ENCODE measurements at regions not wholly inside any gene's neighbourhood (a gene's known extent, or its start where the extent isn't known, plus 50 kb on each side); places are given as distances from the start of the nearest gene placed in this dataset.
"Not testable (repeated sequence)": the region's sequence is repeated elsewhere in the genome, so short reads cannot be mapped to it uniquely, and the experiment has no call there.

GRCh38 chr7:109386959-109387358 lies 817.3 kb downstream of the DNAJB9 start:
- Mint-ChIP-seq H3K4me3 (no peak overlapping the region), H3K36me3 (no peaks in the 10 kb centered on the region), H3K27ac (no peak overlapping the region), H3K9me3 (peaks cover 10% of the 10 kb centered on the region), H3K4me1 (no peaks in the 10 kb centered on the region)
- DNase-seq (ENCODE audit: low spot score in 2 of 2) (no peak), ATAC-seq (peak; percentile 44)

- Mint-ChIP-seq H3K9me3 (peaks cover 10% of the 10 kb centered on the region), H3K36me3 (no peaks in the 10 kb centered on the region), H3K4me3 (no peak overlapping the region), H3K27ac (no peak overlapping the region), H3K4me1 (no peaks in the 10 kb centered on the region)
- peak; percentile 55 for ATAC-seq
- DNase-seq (ENCODE audit: low spot score in 2 of 2): no peak
Measured at GRCh38 chr7:109387530-109387929, 817.9 kb downstream of the DNAJB9 start.

GRCh38 chr7:109391240-109391639 lies 821.6 kb downstream of the DNAJB9 start:
- no peak for DNase-seq (ENCODE audit: low spot score in 2 of 2)
- ATAC-seq: no peak
- no peak overlapping the region for H3K27ac Mint-ChIP-seq

GRCh38 chr7:109402107-109402506 lies 832.4 kb downstream of the DNAJB9 start:
- no peak overlapping the region for H3K27ac Mint-ChIP-seq
- H3K36me3 Mint-ChIP-seq: no peaks in the 10 kb centered on the region
- DNase-seq (ENCODE audit: low spot score in 2 of 2) (no peak), ATAC-seq (no peak)
- H3K9me3 Mint-ChIP-seq: peaks cover 10% of the 10 kb centered on the region
- no peak overlapping the region for H3K4me3 Mint-ChIP-seq
- no peaks in the 10 kb centered on the region for H3K4me1 Mint-ChIP-seq

More at GRCh38 chr7:109391240-109391639, 821.6 kb downstream of the DNAJB9 start:
- no peaks in the 10 kb centered on the region for H3K4me1 Mint-ChIP-seq
- H3K36me3 Mint-ChIP-seq: no peaks in the 10 kb centered on the region
- H3K4me3 Mint-ChIP-seq: no peak overlapping the region
- peaks cover 11% of the 10 kb centered on the region for H3K9me3 Mint-ChIP-seq

- DNase-seq (ENCODE audit: low spot score in 2 of 2) (no peak), ATAC-seq (no peak)
- H3K27ac Mint-ChIP-seq: no peak overlapping the region
- no peaks in the 10 kb centered on the region for H3K36me3 Mint-ChIP-seq
- H3K9me3 Mint-ChIP-seq: peaks cover 22% of the 10 kb centered on the region
- no peak overlapping the region for H3K4me3 Mint-ChIP-seq
- no peaks in the 10 kb centered on the region for H3K4me1 Mint-ChIP-seq
Measured at GRCh38 chr7:109407756-109408155, 838.1 kb downstream of the DNAJB9 start.

GRCh38 chr7:109437957-109438356 lies 868.3 kb downstream of the DNAJB9 start:
- no peak for DNase-seq (ENCODE audit: low spot score in 2 of 2)
- Mint-ChIP-seq H3K27ac (no peak overlapping the region), H3K4me1 (no peaks in the 10 kb centered on the region), H3K36me3 (no peaks in the 10 kb centered on the region), H3K4me3 (no peak overlapping the region), H3K9me3 (peaks cover 29% of the 10 kb centered on the region)
- ATAC-seq: no peak

GRCh38 chr7:109449760-109450159 lies 880.1 kb downstream of the DNAJB9 start:
- no peak overlapping the region for H3K27ac Mint-ChIP-seq
- peaks cover 20% of the 10 kb centered on the region for H3K9me3 Mint-ChIP-seq
- DNase-seq (ENCODE audit: low spot score in 2 of 2) (no peak), ATAC-seq (no peak)
- H3K36me3 Mint-ChIP-seq: no peaks in the 10 kb centered on the region
- H3K4me1 Mint-ChIP-seq: no peaks in the 10 kb centered on the region
- no peak overlapping the region for H3K4me3 Mint-ChIP-seq

- no peaks in the 10 kb centered on the region for H3K36me3 Mint-ChIP-seq
- H3K9me3 Mint-ChIP-seq: peaks cover 25% of the 10 kb centered on the region
- no peak overlapping the region for H3K4me3 Mint-ChIP-seq
- DNase-seq (ENCODE audit: low spot score in 2 of 2) (no peak), ATAC-seq (no peak)
- no peak overlapping the region for H3K27ac Mint-ChIP-seq
- H3K4me1 Mint-ChIP-seq: no peaks in the 10 kb centered on the region
Measured at GRCh38 chr7:109456116-109456515, 886.4 kb downstream of the DNAJB9 start.

GRCh38 chr7:109460296-109460695 lies 890.6 kb downstream of the DNAJB9 start:
- DNase-seq (ENCODE audit: low spot score in 2 of 2): no peak
- no peaks in the 10 kb centered on the region for H3K36me3 Mint-ChIP-seq
- H3K4me1 Mint-ChIP-seq: no peaks in the 10 kb centered on the region

GRCh38 chr7:109462171-109462570 lies 892.5 kb downstream of the DNAJB9 start:
- no peak for DNase-seq (ENCODE audit: low spot score in 2 of 2)
- peaks cover 4% of the 10 kb centered on the region for H3K9me3 Mint-ChIP-seq
- no peak overlapping the region for H3K4me3 Mint-ChIP-seq

More at GRCh38 chr7:109460296-109460695, 890.6 kb downstream of the DNAJB9 start:
- Mint-ChIP-seq H3K9me3 (peaks cover 4% of the 10 kb centered on the region), H3K27ac (no peak overlapping the region), H3K4me3 (no peak overlapping the region)
- ATAC-seq: no peak

GRCh38 chr7:109467729-109468128 lies 898.1 kb downstream of the DNAJB9 start:
- DNase-seq (ENCODE audit: low spot score in 2 of 2); H3K4me1 Mint-ChIP-seq; H3K4me3 Mint-ChIP-seq; H3K36me3 Mint-ChIP-seq; H3K9me3 Mint-ChIP-seq; ATAC-seq; H3K27ac Mint-ChIP-seq: not testable (repeated sequence)

More at GRCh38 chr7:109462171-109462570, 892.5 kb downstream of the DNAJB9 start:
- Mint-ChIP-seq H3K27ac (no peak overlapping the region), H3K36me3 (no peaks in the 10 kb centered on the region), H3K4me1 (no peaks in the 10 kb centered on the region)
- no peak for ATAC-seq

- H3K4me3 Mint-ChIP-seq: no peak overlapping the region
Measured at GRCh38 chr7:109473172-109473571, 903.5 kb downstream of the DNAJB9 start.

GRCh38 chr7:109476409-109476808 lies 906.7 kb downstream of the DNAJB9 start:
- Mint-ChIP-seq H3K36me3 (no peaks in the 10 kb centered on the region), H3K27ac (no peak overlapping the region), H3K4me1 (no peaks in the 10 kb centered on the region), H3K4me3 (no peak overlapping the region), H3K9me3 (peaks cover 14% of the 10 kb centered on the region)
- DNase-seq (ENCODE audit: low spot score in 2 of 2) (no peak), ATAC-seq (no peak)

More at GRCh38 chr7:109473172-109473571, 903.5 kb downstream of the DNAJB9 start:
- Mint-ChIP-seq H3K4me1 (no peaks in the 10 kb centered on the region), H3K27ac (no peak overlapping the region), H3K36me3 (no peaks in the 10 kb centered on the region), H3K9me3 (peaks cover 7% of the 10 kb centered on the region)
- DNase-seq (ENCODE audit: low spot score in 2 of 2): no peak
- no peak for ATAC-seq

GRCh38 chr7:109479388-109479787 lies 909.7 kb downstream of the DNAJB9 start:
- Mint-ChIP-seq H3K27ac (no peak overlapping the region), H3K9me3 (peaks cover 11% of the 10 kb centered on the region), H3K4me1 (no peaks in the 10 kb centered on the region), H3K36me3 (no peaks in the 10 kb centered on the region), H3K4me3 (no peak overlapping the region)
- no peak for DNase-seq (ENCODE audit: low spot score in 2 of 2)
- ATAC-seq: no peak

- H3K36me3 Mint-ChIP-seq; H3K4me1 Mint-ChIP-seq; DNase-seq (ENCODE audit: low spot score in 2 of 2); ATAC-seq; H3K27ac Mint-ChIP-seq; H3K4me3 Mint-ChIP-seq: not testable (repeated sequence)
- H3K9me3 Mint-ChIP-seq: peaks cover 10% of the 10 kb centered on the region
Measured at GRCh38 chr7:109490607-109491006, 920.9 kb downstream of the DNAJB9 start.

- H3K27ac Mint-ChIP-seq: no peak overlapping the region
- DNase-seq (ENCODE audit: low spot score in 2 of 2) (no peak), ATAC-seq (no peak)
- H3K4me1 Mint-ChIP-seq: no peaks in the 10 kb centered on the region
- no peak overlapping the region for H3K4me3 Mint-ChIP-seq
- H3K36me3 Mint-ChIP-seq: no peaks in the 10 kb centered on the region
- peaks cover 16% of the 10 kb centered on the region for H3K9me3 Mint-ChIP-seq
Measured at GRCh38 chr7:109497053-109497452, 927.4 kb downstream of the DNAJB9 start.

GRCh38 chr7:109498131-109498530 lies 928.5 kb downstream of the DNAJB9 start:
- H3K4me1 Mint-ChIP-seq: no peaks in the 10 kb centered on the region
- H3K27ac Mint-ChIP-seq: no peak overlapping the region
- no peak for ATAC-seq

More at GRCh38 chr7:109498131-109498530, 928.5 kb downstream of the DNAJB9 start:
- Mint-ChIP-seq H3K36me3 (no peaks in the 10 kb centered on the region), H3K9me3 (peaks cover 15% of the 10 kb centered on the region), H3K4me3 (no peak overlapping the region)
- no peak for DNase-seq (ENCODE audit: low spot score in 2 of 2)
